MCF 10A (cell line): ENCODE measurements at regions not wholly inside any gene's neighbourhood (a gene's known extent, or its start where the extent isn't known, plus 50 kb on each side); places are given as distances from the start of the nearest gene placed in this dataset.

Experiments
- BruUV-seq: library from RNA; stranded (reverse); fragments of 400-500 nt; replicated peaks from 2 replicates; lab custom pipeline; 2021; lab: Mats Ljungman, UMichigan
- CTCF ChIA-PET: fragments of 300-600 bp; sonication (Branson Sonifier 250); formaldehyde crosslinking; extraction: SDS; loops from one replicate; lab custom pipeline; 2021; ENCODE audit warnings: antibody characterized with exemption, inconsistent platforms; lab: Yijun Ruan, JAX
- POLR2A ChIA-PET: fragments of 300-600, 350-650 bp; sonication (Branson Sonifier 250); formaldehyde crosslinking; extraction: SDS; loops from one replicate; lab custom pipeline; 2020; ENCODE audit warnings: antibody characterized with exemption, inconsistent platforms; lab: Yijun Ruan, JAX
- DNase-seq: peaks from one replicate; pipeline ENCODE4 v3.0.0-alpha.2; 2018; ENCODE audit not compliant: unreplicated experiment
- H3K27ac Mint-ChIP-seq: one replicate; pipeline ENCODE4 v1.8.0; 2022; ENCODE audit warnings: mild to moderate bottlenecking, low read depth, mixed read lengths; ENCODE audit not compliant: unreplicated experiment
- H3K27me3 Mint-ChIP-seq: one replicate; pipeline ENCODE4 v1.8.0; 2022; ENCODE audit warnings: mixed read lengths; ENCODE audit not compliant: insufficient read depth, unreplicated experiment
- H3K36me3 Mint-ChIP-seq: one replicate; pipeline ENCODE4 v1.8.0; 2022; ENCODE audit warnings: mild to moderate bottlenecking, moderate library complexity, mixed read lengths; ENCODE audit not compliant: insufficient read depth, unreplicated experiment
- H3K4me1 Mint-ChIP-seq: one replicate; pipeline ENCODE4 v1.8.0; 2022; ENCODE audit warnings: mixed read lengths; ENCODE audit not compliant: insufficient read depth, unreplicated experiment
- H3K4me3 Mint-ChIP-seq: one replicate; pipeline ENCODE4 v1.8.0; 2022; ENCODE audit warnings: mild to moderate bottlenecking, moderate library complexity, mixed read lengths; ENCODE audit not compliant: unreplicated experiment
- H3K9me3 Mint-ChIP-seq: one replicate; pipeline ENCODE4 v1.8.0; 2022; ENCODE audit warnings: mixed read lengths; ENCODE audit not compliant: unreplicated experiment
- CTCF ChIP-seq: fragments of 200-600 bp; IDR thresholded peaks from one replicate; pipeline ENCODE4 v1.8.0; 2022; ENCODE audit warnings: antibody characterized with exemption, mild to moderate bottlenecking; ENCODE audit not compliant: unreplicated experiment
- intact Hi-C: fragments of 100-400 bp; cut with micrococcal nuclease; formaldehyde crosslinking; loops from 2 replicates; pipeline ENCODE4 v1.14.1; 2022

- intact Hi-C loops = no loop called here
- ChIA-PET POLR2A (interaction anchor here (0.6 kb wide), 1 partner anchor 323 kb away, joined by 3 read pairs; no protein-coding TSS in a partner anchor), CTCF (no interaction called here)
- H3K36me3 Mint-ChIP-seq = no peaks in the 10 kb centered on the region
- no peak overlapping the region for H3K4me3 Mint-ChIP-seq
- no peak for TF ChIP-seq CTCF
- no peaks in the 10 kb centered on the region for H3K27me3 Mint-ChIP-seq
- no TSS peak for BruUV-seq
- DNase-seq = no peak
- H3K9me3 Mint-ChIP-seq = no peaks in the 10 kb centered on the region
- H3K4me1 Mint-ChIP-seq = peaks cover 6% of the 10 kb centered on the region
- no peak overlapping the region for H3K27ac Mint-ChIP-seq
Measured at GRCh38 chr4:28373601-28374000, 1513.0 kb downstream of the STIM2 start.

- CTCF ChIA-PET = interaction anchor here (0.6 kb wide), 1 partner anchor 688 kb away, joined by 3 read pairs; no protein-coding TSS in a partner anchor
- POLR2A ChIA-PET = no interaction called here
- no peaks in the 10 kb centered on the region for H3K4me1 Mint-ChIP-seq
- no peak for TF ChIP-seq CTCF
- intact Hi-C loops = no loop called here
- no peak overlapping the region for H3K27ac Mint-ChIP-seq
- H3K36me3 Mint-ChIP-seq = no peaks in the 10 kb centered on the region
- H3K27me3 Mint-ChIP-seq = no peaks in the 10 kb centered on the region
- no peaks in the 10 kb centered on the region for H3K9me3 Mint-ChIP-seq
- BruUV-seq = no TSS peak
- DNase-seq = no peak
- H3K4me3 Mint-ChIP-seq = no peak overlapping the region
Measured at GRCh38 chr4:28378109-28378830, 1517.6 kb downstream of the STIM2 start.

GRCh38 chr4:28385801-28386200 lies 1525.2 kb downstream of the STIM2 start:
- Mint-ChIP-seq H3K36me3 (no peaks in the 10 kb centered on the region), H3K4me1 (no peaks in the 10 kb centered on the region), H3K9me3 (no peaks in the 10 kb centered on the region), H3K27me3 (no peaks in the 10 kb centered on the region), H3K4me3 (no peak overlapping the region), H3K27ac (no peak overlapping the region)
- ChIA-PET CTCF (interaction anchor here (0.5 kb wide), 1 partner anchor 701 kb away, joined by 3 read pairs; no protein-coding TSS in a partner anchor), POLR2A (no interaction called here)
- BruUV-seq = no TSS peak
- TF ChIP-seq CTCF = no peak
- intact Hi-C loops = no loop called here
- DNase-seq = no peak

GRCh38 chr4:28386776-28387175 lies 1526.1 kb downstream of the STIM2 start:
- TF ChIP-seq CTCF = no peak
- BruUV-seq = no TSS peak
- no peaks in the 10 kb centered on the region for H3K4me1 Mint-ChIP-seq
- no peak overlapping the region for H3K4me3 Mint-ChIP-seq
- CTCF ChIA-PET = no interaction called here
- H3K36me3 Mint-ChIP-seq = no peaks in the 10 kb centered on the region
- POLR2A ChIA-PET = no interaction called here
- H3K27ac Mint-ChIP-seq = no peak overlapping the region
- H3K27me3 Mint-ChIP-seq = no peaks in the 10 kb centered on the region
- no peak for DNase-seq
- intact Hi-C loops = no loop called here
- H3K9me3 Mint-ChIP-seq = no peaks in the 10 kb centered on the region
